GM18520 (cell line): ENCODE measurements at regions not wholly inside any gene's neighbourhood (a gene's known extent, or its start where the extent isn't known, plus 50 kb on each side); places are given as distances from the start of the nearest gene placed in this dataset.
"Not testable (repeated sequence)": the region's sequence is repeated elsewhere in the genome, so short reads cannot be mapped to it uniquely, and the experiment has no call there.

ENCODE experiments used
- ATAC-seq: cut with Tn5 transposase; IDR thresholded peaks from one replicate; pipeline ENCODE4 v1.9.1; 2021; ENCODE audit not compliant: unreplicated experiment

GRCh38 chr12:31215518-31216232, 110.3 kb downstream of the SINHCAF start:
- ATAC-seq, result no peak

GRCh38 chr12:31216479-31216878, 109.5 kb downstream of the SINHCAF start:
- no peak for ATAC-seq

GRCh38 chr12:31217356-31218130, 108.4 kb downstream of the SINHCAF start:
- no peak for ATAC-seq

GRCh38 chr12:31218203-31219025, 107.5 kb downstream of the SINHCAF start:
- no peak for ATAC-seq

- no peak for ATAC-seq
Measured at GRCh38 chr12:31219521-31219920, 106.4 kb downstream of the SINHCAF start.

GRCh38 chr12:31220061-31220460, 105.9 kb downstream of the SINHCAF start:
- ATAC-seq, result no peak

GRCh38 chr12:31220633-31221550, 105.1 kb downstream of the SINHCAF start:
- no peak for ATAC-seq

GRCh38 chr12:31221551-31221945, 104.4 kb downstream of the SINHCAF start:
- no peak for ATAC-seq

- ATAC-seq, result no peak
Measured at GRCh38 chr12:31222620-31223222, 103.2 kb downstream of the SINHCAF start.

- not testable (repeated sequence) for ATAC-seq
Measured at GRCh38 chr12:31223640-31224039, 102.3 kb downstream of the SINHCAF start.

- ATAC-seq, result no peak
Measured at GRCh38 chr12:31224768-31225448, 101.0 kb downstream of the SINHCAF start.

- ATAC-seq, result no peak
Measured at GRCh38 chr12:31225656-31226535, 100.1 kb downstream of the SINHCAF start.

GRCh38 chr12:31226639-31227038, 99.3 kb downstream of the SINHCAF start:
- no peak for ATAC-seq

- ATAC-seq, result no peak
Measured at GRCh38 chr12:31227401-31227981, 98.5 kb downstream of the SINHCAF start.

GRCh38 chr12:31228811-31229792, 96.8 kb downstream of the SINHCAF start:
- no peak for ATAC-seq

GRCh38 chr12:31230004-31230403, 95.9 kb downstream of the SINHCAF start:
- ATAC-seq, result no peak
